Caki2 (cell line): ENCODE measurements at regions not wholly inside any gene's neighbourhood (a gene's known extent, or its start where the extent isn't known, plus 50 kb on each side); places are given as distances from the start of the nearest gene placed in this dataset.

Source experiments
- DNase-seq: peaks from one replicate; pipeline ENCODE4 v3.0.0-alpha.2; 2015; ENCODE audit warnings: low read depth
- in situ Hi-C: cut with HindIII; loops from 2 replicates; pipeline ENCODE4 v1.10.0; 2016; ENCODE audit warnings: low sequenced_read_pairs, low pct_unique_long_range_greater_than_20kb, mixed read lengths

DNA sequence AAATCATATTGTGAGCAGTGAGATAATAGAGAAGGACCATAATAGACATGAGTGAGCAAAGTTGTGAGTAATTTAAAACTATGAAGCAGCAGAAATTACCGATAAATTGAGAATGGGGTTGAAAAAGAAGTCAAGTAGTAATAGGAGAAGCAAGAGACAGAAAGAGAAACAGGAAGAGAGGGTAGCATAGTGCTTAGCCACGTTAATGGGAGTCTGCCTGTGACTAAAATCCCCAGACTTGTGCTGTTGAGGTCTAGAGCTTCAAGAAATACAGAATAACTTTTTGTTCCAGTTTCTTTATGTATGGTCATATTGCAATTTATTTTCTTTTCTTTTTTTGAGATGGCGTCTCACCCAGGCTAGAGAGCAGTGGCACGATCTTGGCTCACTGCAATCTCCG lies 368.7 kb downstream of the METTL15 start:
- in situ Hi-C loops, result no loop called here

DNA sequence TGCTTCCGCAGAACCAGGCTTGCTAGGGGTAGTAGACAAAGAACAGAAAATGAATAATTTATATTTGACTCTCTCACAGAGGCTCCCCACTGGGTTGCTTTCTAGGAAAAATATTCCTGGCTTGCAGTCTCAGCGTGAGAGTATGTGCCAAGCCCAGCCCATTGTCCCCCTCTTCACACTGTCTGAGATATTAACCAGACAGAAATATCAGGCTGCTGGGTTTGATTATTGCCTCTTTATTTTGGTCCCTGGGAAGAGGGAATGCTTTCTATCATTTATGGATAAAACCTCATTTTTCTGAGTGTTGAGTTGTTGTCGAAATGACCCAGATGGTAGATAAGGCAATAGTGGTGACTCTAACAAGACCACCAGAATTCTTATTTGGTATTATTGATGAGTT lies 367.9 kb downstream of the METTL15 start:
- in situ Hi-C loops, result no loop called here
- DNase-seq, result no peak

More for the DNA sequence above, 368.7 kb downstream of the METTL15 start:
- DNase-seq, result no peak

DNA sequence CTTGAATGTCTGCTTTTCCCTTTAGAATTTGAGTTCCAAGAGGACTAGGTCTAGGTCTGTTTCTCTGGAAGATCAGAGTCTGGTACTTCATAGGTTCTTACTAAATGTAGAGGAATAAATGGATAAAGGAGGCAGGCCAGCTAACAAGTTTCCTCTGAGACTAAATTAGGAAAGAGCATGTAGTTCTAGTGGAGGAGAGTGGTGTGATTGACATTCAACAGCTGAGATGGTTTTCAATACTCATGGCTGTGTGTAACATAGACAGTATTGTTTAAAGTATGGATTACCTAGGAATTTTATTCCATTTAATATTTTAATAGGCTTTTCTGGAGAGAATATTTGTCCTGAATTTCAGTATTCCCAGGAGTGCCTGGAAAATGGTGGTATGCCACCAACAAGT lies 364.7 kb downstream of the METTL15 start:
- no peak for DNase-seq
- in situ Hi-C loops, result no loop called here

DNA sequence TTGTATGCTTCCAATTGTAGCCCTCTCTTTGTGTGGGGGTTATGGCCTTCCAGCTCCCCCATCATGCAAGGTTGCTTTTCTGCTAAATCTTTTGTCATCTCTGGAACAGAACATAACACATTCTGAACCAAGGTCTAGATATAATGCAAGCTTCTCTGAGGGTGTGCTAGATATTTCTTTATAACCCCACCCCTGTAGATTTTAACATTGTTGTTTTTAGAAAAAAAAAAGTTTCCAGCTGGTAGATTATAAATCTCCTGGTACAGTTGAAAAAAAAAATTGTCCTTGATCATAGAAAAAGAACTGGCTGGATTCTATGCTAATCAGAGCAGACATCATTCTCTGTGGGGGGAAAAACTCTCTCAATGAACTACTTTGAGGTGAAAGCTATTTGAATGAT lies 363.3 kb downstream of the METTL15 start:
- in situ Hi-C loops, result no loop called here

DNA sequence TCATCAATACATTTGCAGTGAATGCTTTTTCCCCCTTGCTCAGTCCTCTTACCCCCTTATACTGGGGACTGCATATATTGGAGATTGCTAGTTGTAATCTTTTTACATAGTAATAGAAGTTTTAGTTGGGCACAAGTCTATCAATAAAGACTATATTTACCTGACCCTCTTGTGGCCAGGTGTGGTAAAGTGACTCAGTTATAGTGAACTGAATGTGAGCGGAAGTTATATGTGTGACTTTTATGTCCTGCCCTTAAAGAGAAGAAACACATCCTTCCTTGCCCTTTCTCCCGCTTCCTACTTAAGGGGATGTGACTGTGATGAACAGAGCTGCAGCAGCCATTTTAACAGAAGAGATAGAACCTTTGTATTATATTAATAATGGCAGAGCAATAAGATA lies 362.0 kb downstream of the METTL15 start:
- no peak for DNase-seq
- in situ Hi-C loops, result no loop called here

More for the DNA sequence above, 363.3 kb downstream of the METTL15 start:
- DNase-seq, result no peak

DNA sequence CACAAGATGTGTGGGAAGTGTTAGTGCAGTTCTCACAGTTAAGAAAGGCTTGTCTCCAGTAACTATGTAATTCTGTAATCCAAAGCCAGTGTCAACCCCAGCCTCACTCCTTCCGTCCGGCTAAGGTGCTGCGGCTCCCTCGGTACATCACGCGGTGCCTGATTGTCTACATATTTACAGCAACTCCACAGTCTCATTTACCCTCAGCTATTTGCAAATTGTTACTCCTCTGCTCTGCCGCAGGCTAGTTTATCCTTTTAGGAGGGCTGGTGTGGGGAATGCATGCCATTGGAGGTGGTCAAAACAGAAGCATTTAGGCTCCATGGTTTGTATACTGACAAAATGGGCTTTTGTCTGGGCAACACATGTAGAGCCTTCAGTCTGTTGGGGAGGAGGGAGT lies 358.3 kb downstream of the METTL15 start:
- in situ Hi-C loops, result no loop called here
- no peak for DNase-seq

DNA sequence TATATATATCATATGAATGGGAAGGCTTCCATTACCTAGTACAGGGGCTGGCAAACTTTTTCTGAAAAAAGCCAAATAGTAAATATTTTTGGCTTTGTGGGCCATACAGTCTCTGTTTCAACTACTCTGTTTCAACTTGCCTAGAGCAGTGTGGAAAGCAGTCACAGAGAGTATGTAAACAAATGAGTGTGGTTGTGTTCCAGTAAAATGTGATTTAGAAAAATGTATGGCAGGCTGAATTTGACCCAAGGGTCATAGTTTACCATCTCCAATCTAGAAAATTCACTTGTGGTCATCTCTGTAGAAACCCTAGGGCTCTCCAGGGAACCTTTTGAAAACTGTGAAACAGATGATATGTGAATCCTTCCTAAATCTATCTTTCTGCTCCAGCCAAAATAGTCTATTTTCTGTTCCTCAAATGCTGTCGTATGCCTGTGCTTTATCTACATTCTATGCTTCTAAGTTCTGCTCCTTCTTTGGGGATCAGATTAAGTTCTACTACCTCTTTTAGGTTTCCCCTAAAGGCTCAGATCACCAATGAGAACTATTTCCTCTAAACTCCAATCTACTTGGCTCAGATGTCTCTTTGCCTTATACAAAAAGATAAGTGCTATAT lies 356.2 kb downstream of the METTL15 start:
- no peak for DNase-seq
- in situ Hi-C loops, result no loop called here

DNA sequence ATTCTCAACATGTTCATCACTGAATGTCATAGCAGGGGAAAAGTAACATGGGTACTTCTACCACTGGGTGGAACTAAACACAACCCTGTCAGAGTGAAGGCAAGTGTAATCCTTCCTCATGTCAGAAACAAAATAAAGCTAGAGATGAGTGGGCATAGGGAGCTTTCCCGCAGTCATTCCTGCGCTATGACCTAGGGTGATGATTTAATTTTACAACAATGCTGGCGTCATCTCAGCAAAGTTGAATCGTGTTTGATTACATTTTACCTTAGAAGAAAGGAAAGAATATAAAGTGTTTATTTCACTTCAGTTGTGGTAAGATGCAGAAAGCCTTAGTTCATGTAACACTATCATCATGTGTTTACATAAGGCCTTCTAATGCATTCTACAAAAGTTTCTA lies 355.6 kb downstream of the METTL15 start:
- DNase-seq, result no peak
- in situ Hi-C loops, result no loop called here

DNA sequence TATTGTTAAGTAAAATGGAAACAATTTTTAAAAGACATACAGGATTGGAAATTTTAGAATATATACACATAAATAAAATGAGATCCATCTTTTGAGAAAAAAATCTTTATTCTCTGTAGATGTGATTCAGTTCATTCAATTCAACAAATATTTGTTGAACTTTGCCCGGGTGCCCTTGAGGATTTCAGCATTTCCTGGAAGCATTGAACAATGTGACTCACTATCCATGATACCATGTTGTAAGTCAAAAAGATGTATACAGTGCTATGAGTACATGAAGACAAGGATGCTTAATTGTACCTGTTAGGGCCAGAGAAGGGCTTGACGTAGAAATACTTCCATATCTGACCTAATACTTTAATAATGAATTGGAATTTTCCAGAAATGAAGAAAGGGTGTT lies 353.7 kb downstream of the METTL15 start:
- DNase-seq, result no peak
- in situ Hi-C loops, result no loop called here

DNA sequence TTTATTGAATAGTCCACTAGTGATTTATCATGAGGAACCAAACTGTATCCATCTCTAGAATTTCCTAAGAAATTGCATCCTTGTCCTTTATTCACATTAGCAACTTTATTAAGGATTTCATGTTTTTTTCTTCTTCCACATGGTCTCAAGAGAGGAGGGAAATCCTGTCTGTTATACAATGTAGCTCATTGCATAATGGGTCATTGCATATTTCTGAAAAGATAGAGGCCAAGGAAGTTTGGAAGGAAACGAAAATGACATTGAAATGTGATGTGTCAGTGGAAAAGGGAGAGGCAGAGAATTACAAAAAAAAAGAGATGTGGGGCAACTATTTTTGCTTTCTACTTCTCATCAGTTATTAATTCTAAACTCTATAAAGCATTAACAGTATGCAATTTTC lies 353.1 kb downstream of the METTL15 start:
- DNase-seq, result no peak
- in situ Hi-C loops, result no loop called here

DNA sequence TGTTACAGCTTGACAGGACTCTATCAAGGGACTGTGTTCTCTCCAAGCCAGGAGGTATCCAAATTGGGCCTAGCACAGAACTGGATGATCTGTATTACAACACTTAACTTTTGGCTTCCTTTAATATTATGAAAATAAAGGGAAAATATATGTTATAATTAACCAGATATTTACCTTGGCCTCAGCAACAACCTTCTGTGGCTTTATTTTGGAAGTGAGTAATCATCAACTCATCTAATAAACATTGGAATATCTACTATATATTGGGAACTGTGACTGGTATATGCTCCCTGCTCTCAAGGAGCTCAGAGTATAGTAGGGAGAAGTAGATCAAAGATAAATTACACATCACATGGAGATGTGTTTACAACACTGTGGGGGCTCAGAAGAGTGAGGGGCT lies 352.2 kb downstream of the METTL15 start:
- DNase-seq, result no peak

DNA sequence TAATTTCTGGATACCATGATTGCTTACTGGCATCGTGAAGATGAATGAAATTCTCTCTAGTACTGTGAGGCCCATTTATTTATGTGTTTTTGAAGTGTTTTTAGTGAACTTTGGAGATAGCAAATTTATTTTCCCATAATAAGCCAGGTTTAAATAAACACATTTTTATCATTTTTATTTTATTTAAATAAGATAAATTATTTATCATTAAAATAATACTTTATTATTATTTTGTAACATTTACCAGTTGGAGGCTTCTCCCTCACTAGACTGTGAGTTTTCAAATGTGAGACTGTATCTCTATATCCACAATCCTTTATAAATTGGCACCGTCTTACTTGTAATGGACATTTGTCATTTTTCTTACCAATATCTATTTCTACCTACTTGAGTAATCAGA lies 351.7 kb downstream of the METTL15 start:
- DNase-seq, result no peak
- in situ Hi-C loops, result no loop called here

More for the DNA sequence above, 352.2 kb downstream of the METTL15 start:
- in situ Hi-C loops, result no loop called here

DNA sequence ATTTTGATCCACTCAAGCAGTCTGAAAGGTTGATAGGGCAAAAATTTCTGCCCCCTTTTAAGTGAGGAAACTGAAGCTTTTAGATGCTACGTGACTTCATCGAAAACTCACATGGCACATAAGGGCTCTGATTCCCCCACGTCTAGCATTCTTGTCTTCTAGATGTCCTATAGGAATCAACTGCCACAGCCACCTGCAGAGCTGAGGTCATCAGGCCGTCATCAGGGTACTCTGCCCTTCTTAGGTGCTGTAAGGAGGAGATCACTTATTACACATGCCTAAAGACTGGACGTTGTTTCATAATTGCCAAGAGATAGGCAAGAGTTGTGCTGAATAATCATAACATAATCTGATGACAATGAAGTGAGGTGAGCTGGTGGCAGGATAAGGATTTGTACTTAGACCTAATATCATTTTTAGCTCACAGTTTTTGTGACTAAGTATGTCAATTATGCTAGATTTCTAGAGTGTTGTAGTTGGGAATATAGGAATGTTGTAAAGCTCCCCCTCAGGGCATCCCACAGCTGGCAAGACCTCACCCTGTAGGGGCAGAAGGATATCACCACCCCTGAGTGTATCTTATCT lies 349.4 kb downstream of the METTL15 start:
- DNase-seq, result no peak
- in situ Hi-C loops, result no loop called here

DNA sequence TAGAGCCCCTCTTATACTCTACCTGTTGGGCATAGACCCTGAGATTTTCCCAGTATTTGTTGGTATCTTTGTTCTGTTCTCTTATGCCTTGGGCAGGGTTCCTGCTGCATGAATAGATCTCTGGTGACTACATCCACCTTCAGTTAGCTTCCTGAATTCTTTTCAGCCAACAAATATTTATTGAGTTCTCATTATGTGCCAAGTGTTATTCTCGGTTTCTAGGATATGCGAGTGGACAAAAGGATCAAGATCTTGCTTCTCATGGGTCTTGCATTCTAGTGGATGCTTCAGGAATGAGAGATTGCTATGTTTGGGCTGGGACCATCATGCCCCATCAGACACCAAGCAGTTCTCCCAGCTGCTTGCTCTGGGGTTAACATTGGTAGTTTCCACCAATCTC lies 340.0 kb downstream of the METTL15 start:
- no peak for DNase-seq
- in situ Hi-C loops, result no loop called here

DNA sequence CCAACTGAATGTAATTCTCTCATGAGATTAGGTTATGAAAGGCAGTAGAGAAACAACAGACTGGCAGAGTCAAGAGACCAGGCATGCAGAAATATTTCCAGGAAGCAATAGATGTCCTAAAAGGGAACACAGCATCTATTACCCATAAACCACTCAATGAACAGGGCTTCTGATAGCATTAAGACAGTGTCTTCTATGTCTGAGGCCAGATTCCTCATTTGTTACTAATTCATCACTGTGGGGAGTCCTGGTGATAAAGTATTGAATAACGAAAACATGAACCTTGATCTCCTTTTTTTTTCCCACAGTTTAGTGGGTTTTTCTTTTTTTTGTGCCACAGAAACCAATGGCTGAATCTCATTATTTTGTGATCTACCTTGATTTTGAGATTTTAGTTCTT lies 339.0 kb downstream of the METTL15 start:
- peak; percentile 1 for DNase-seq
- in situ Hi-C loops, result no loop called here

DNA sequence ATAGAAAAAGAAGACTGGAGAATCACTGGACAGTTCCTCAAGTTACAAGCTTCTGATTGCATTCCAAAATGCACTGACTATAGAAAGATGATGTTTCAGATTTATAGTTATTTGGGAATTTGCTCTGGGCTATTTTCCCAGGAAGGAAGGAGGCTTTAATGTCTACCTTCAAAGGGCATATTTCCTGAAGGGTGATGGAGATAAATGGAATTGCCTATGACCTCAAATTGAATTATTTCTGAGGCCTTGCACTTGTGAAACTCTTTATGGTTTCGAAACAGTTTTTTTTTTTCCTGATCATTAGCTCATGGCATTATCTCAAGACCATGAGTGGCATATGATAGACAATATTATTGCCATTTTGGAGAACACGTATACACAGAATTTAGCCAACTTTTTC lies 333.9 kb downstream of the METTL15 start:
- in situ Hi-C loops, result no loop called here
- DNase-seq, result no peak

DNA sequence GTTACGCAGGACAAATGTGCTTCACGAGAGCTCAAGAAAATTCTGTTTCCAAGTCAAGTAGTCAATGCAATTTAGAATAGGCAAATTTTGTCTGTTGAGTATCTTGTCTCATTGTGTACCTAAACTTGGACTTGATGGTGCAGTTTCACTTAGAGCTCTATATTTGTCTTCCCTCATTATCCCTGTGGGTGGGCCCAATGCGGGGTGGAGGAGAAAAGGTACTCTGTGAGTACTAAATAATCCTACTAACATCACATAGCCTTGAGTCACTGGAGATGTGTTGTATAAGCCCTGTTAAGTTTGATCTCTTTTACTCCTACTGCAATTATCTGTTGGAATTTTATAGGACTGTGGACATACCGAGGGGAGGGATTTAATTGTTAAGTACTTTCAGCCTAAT lies 331.2 kb downstream of the METTL15 start:
- DNase-seq, result no peak
- in situ Hi-C loops, result no loop called here

DNA sequence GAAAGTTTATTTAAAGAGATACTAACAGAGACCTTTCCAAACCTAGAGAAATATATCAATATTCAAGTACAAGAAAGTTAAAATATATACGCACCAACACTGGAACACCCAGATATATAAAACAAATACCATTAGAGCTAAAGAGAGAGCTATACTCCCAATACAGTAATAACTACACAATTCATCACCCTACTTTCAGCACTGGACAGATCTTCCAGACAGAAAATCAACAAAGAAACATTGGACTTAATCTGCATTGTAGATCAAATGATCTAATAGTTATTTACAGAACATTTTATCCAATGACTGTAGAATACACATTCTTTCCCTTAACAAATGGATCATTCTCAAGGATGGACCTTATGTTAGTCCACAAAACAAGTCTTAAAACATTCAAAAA lies 311.9 kb downstream of the METTL15 start:
- in situ Hi-C loops, result no loop called here
- no peak for DNase-seq

DNA sequence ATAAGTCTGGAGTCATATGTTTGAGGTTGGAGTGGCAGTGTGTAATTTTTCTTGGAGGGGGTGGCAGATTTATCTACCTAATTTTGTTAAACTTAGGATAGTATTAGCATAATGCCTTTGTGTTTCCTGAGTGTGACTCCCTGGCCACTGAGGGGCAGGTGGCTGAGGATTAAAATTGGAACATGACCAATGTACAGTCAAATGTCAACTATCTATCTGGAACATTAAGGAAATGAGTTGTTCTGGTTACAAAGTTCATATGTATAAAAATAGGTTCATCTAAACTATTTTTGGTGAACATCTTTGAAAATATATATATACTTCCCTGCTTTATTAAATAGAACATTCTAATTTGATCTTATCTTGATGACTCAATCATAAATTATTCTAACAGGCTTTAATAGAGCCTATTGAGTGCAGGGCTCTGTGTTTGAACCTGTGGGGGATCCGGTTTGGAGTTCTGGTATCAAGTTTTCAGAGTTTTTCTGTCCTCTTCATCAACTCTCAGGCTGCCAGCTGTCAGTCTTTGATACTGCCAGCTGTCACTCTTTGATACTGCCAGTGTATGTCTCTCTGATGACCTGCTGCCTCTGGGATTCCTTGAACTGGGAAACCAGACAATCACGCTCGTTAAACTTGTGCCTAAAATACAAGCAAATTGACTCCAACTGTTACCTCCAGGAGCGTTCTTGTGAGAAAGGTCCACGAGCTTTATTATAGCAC lies 309.6 kb downstream of the METTL15 start:
- no peak for DNase-seq
- in situ Hi-C loops, result no loop called here

DNA sequence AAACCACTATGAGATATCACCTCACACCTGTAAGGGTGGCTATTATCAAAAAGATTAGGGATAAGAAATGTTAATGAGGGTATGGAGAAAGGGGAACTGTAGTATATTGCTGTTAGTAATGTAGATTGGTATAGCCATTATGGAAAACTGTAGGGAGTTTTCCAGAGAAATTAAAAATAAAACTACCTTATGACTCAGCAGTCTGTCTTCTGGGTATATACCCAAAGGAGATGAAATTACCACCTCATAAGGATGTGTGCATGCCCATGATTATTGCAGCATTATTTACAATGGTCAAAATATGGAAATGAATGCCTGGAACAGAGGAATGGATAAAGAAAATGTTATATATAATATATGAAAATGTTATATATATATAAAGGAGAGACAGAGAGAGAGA lies 303.8 kb downstream of the METTL15 start:
- in situ Hi-C loops, result no loop called here
- no peak for DNase-seq
